ENCODE measurements at regions not wholly inside any gene's neighbourhood (a gene's known extent, or its start where the extent isn't known, plus 50 kb on each side); places are given as distances from the start of the nearest gene placed in this dataset.

DNA sequence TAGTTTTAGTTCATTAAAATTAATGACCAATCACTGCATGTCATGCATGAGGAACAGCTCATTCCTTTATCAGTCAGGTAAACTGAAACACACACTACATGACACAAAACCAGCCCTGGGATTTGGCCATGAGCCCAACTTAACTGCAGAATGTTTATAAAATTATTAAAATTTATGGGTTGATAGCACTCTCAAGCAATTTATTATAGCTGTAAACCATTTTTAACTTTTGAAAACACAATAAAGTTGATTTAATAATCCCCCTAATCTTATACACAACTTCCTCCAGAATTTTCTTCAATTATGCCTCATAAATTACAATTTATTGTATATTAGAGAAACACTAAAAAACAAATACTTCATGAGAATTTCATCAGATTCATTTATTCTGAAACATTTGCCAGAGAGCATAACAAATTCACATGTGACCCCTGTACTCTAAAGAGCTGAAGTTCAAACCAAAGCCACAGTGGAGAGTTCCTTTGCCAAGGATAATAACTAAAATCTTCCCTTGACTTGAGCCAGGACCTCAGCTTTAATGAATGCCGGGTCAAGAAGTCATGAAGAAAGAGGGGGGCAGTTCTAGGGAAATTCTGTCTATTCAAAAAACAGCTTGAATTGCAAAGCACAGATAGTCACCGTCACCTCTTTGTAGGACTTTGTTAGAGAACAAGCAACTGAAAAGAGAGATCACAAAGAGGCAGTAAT, 763.7 kb upstream of the GRAMD2B start:
- TF ChIP-seq, protein P1, sequence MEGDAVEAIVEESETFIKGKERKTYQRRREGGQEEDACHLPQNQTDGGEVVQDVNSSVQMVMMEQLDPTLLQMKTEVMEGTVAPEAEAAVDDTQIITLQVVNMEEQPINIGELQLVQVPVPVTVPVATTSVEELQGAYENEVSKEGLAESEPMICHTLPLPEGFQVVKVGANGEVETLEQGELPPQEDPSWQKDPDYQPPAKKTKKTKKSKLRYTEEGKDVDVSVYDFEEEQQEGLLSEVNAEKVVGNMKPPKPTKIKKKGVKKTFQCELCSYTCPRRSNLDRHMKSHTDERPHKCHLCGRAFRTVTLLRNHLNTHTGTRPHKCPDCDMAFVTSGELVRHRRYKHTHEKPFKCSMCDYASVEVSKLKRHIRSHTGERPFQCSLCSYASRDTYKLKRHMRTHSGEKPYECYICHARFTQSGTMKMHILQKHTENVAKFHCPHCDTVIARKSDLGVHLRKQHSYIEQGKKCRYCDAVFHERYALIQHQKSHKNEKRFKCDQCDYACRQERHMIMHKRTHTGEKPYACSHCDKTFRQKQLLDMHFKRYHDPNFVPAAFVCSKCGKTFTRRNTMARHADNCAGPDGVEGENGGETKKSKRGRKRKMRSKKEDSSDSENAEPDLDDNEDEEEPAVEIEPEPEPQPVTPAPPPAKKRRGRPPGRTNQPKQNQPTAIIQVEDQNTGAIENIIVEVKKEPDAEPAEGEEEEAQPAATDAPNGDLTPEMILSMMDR (IDR thresholded peaks at IDR 0.05; ENCODE audit: unreplicated experiment), result no peak
- peaks cover 8% of the 10 kb centered on the region for H3K27me3 Mint-ChIP-seq (ENCODE audit: low read depth)
- H3K4me1 Mint-ChIP-seq, result peaks cover 39% of the 10 kb centered on the region
- H3K9me3 Mint-ChIP-seq, result peaks cover 9% of the 10 kb centered on the region
- peak overlapping the region; percentile 78 for H3K27ac Mint-ChIP-seq
- no peaks in the 10 kb centered on the region for H3K36me3 Mint-ChIP-seq
- peak in 1 of 2 experiments; percentile 43 for DNase-seq (ENCODE audit: low spot score in 2 of 2, unreplicated experiment in 2 of 2)
- no peak overlapping the region for H3K4me3 Mint-ChIP-seq

DNA sequence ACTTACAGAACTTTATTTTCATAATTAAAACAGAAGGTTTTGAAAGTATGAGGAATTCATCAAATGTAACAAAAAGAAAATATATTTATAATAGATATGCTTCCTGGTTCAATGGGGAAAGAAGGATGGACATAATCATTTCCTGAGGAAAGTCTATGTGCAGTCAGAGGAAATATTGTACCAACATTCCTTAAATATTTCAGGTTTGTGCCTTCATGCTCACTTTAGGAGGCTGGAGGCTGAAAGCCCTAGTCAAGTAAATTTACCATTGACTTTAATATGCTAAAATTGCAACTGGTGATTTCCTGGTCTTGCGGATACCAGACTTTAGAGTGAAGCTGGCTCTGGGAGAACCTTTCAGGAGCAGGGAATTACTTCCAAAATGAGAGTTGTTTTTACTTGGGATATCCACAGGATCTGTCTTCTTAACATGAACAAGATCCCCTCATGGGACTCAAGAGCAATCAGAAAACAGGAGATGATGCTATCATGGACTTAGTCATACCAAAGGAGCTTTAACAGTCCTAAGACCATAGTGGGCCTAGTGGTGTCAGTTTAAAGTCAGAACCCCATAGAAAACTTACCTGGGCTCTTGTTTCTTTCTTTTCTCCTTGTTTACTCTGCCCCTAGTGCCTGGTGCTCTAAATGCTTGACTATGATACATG, 762.8 kb upstream of the GRAMD2B start:
- no peak overlapping the region for H3K4me3 Mint-ChIP-seq
- H3K9me3 Mint-ChIP-seq, result peaks cover 10% of the 10 kb centered on the region
- peaks cover 10% of the 10 kb centered on the region for H3K27me3 Mint-ChIP-seq (ENCODE audit: low read depth)
- no peak for DNase-seq (ENCODE audit: low spot score in 2 of 2, unreplicated experiment in 2 of 2)
- no peak overlapping the region for H3K27ac Mint-ChIP-seq
- TF ChIP-seq, protein P1 (IDR thresholded peaks at IDR 0.05; ENCODE audit: unreplicated experiment), result no peak
- H3K36me3 Mint-ChIP-seq, result no peaks in the 10 kb centered on the region
- peaks cover 34% of the 10 kb centered on the region for H3K4me1 Mint-ChIP-seq

DNA sequence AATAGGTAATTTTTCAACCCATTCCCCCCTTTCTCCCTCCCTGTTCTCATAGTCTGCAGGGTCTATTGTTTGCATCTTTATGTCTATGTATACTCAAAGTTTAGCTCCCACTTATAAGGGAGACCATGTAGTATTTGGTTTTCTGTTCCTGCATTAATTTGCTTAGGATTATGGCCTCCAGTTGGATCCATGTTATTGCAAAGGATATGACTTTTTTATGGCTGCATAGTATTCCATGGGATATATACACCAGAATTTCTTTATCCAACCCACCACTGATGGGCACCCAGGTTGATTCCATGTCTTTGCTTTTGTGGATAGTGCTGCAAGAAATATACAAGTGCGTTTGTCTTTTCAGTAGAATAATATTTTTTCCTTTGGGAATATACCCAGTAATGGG, 761.6 kb upstream of the GRAMD2B start:
- Mint-ChIP-seq H3K4me1 (peaks cover 41% of the 10 kb centered on the region), H3K27ac (no peak overlapping the region), H3K9me3 (peaks cover 13% of the 10 kb centered on the region), H3K27me3 (ENCODE audit: low read depth) (peaks cover 19% of the 10 kb centered on the region), H3K4me3 (no peak overlapping the region), H3K36me3 (peaks cover 6% of the 10 kb centered on the region)
- no peak for DNase-seq (ENCODE audit: low spot score in 2 of 2, unreplicated experiment in 2 of 2)
- TF ChIP-seq, protein P1 (IDR thresholded peaks at IDR 0.05; ENCODE audit: unreplicated experiment), result no peak

DNA sequence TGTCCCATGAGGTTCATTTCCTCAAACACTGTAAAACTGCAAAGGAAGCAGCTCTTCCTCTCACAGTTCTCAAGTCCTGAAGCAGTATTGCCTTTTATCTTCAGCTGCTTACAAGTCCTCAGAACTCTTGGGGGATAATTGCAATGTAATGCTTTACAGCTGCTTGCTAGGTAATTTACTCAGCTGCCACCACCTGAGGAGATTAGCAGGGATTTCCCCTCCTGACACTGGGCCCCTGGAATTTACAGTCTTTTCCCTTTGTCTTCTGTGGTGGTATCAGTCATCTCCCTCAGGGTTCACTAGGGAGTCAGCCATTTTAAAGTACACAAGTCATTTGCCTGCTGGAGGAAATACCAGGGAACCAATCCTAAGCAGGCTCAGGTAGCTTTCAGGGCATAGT, 754.3 kb upstream of the GRAMD2B start:
- peaks cover 34% of the 10 kb centered on the region for H3K27me3 Mint-ChIP-seq (ENCODE audit: low read depth)
- no peak overlapping the region for H3K4me3 Mint-ChIP-seq
- peaks cover 8% of the 10 kb centered on the region for H3K36me3 Mint-ChIP-seq
- H3K27ac Mint-ChIP-seq, result peak overlapping the region; percentile 52
- peaks cover 35% of the 10 kb centered on the region for H3K4me1 Mint-ChIP-seq
- DNase-seq (ENCODE audit: low spot score in 2 of 2, unreplicated experiment in 2 of 2), result no peak
- TF ChIP-seq, protein P1 (IDR thresholded peaks at IDR 0.05; ENCODE audit: unreplicated experiment), result no peak
- peaks cover 16% of the 10 kb centered on the region for H3K9me3 Mint-ChIP-seq

DNA sequence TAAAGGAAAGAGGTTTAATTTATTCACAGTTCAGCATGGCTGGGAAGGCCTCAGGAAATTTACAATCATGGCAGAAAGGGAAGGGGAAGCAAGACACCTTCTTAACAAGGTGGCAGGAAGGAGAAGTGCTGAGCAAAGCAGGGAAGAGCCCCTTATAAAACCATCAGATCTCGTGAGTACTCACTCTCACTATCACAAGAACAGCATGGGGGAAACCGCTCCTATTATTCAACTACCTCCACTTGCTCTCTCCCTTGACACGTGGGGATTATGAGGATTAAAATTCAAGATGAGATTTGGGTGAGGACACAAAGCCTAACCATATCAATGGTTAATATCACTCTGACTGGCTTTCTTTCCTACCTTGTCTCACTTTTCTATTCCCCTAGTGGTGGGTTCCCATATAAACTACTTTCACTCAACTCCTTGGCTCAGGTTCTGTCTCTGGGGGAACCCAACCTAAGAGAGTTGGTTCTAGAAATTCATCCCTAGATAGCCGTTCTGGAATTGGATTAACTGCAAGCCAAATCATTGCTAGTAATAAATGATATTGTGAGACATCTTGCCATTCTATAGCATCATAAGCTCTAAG, 749.8 kb upstream of the GRAMD2B start:
- no peak overlapping the region for H3K4me3 Mint-ChIP-seq
- peaks cover 27% of the 10 kb centered on the region for H3K27me3 Mint-ChIP-seq (ENCODE audit: low read depth)
- peaks cover 15% of the 10 kb centered on the region for H3K9me3 Mint-ChIP-seq
- H3K36me3 Mint-ChIP-seq, result peaks cover 2% of the 10 kb centered on the region
- no peak overlapping the region for H3K27ac Mint-ChIP-seq
- TF ChIP-seq, protein P1 (IDR thresholded peaks at IDR 0.05; ENCODE audit: unreplicated experiment), result no peak
- H3K4me1 Mint-ChIP-seq, result peaks cover 27% of the 10 kb centered on the region
- no peak for DNase-seq (ENCODE audit: low spot score in 2 of 2, unreplicated experiment in 2 of 2)
